GM19239 (cell line): ENCODE measurements at regions not wholly inside any gene's neighbourhood (a gene's known extent, or its start where the extent isn't known, plus 50 kb on each side); places are given as distances from the start of the nearest gene placed in this dataset.

Experiments
- DNase-seq: peaks from one replicate; pipeline ENCODE4 v3.0.0; 2011; ENCODE audit warnings: low spot score; ENCODE audit not compliant: insufficient read length
- FAIRE-seq: peaks from 2 replicates; lab custom pipeline; 2011; peaks lifted over from hg19 to GRCh38; lab: Jason Lieb, UNC

DNA sequence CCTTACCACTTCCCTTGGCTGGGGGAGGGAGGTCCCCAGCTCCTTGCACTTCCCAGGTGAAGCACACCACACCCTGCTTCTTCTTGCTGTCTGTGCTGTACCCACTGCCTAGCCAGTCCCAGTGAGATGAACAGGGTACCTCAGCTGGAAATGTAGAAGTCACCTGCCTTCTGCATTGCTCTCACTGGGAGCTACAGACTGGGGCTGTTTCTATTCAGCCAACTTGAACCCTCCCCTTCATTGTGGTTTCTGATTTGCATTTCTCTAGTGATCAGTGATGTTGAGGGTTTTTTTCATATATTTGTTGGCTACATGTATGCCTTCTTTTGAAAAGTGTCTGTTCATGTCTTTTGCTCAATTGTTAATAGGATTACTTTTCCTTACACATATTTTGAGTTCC is 222.8 kb downstream of the DDX3Y start:
- FAIRE-seq = peak; percentile 87
- DNase-seq = no peak

GRCh38 chrY:13149148-13149547 is 244.5 kb downstream of the DDX3Y start:
- peak; percentile 89 for FAIRE-seq

DNA sequence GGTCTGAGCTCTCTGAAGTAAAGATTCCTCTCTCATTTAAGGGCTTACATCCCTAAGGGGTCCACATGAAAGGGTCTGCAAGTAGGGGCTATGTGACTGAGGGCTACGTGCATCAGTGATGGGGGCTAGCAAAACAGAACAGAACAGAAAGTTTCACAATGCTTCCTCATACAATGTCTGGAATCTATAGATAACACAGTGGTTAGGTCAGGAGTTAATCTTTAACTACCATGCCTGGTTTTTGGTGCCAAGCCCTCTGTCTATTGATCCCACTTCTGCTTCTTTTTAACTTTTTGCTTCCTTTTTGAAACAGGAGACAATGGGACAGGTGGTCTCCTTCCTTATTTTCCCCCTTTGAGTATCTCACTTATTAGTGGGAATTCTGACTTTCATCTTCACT is 263.0 kb downstream of the DDX3Y start:
- FAIRE-seq (peak; percentile 88), DNase-seq (no peak)

More at GRCh38 chrY:13149148-13149547, 244.5 kb downstream of the DDX3Y start:
- DNase-seq = no peak

DNA sequence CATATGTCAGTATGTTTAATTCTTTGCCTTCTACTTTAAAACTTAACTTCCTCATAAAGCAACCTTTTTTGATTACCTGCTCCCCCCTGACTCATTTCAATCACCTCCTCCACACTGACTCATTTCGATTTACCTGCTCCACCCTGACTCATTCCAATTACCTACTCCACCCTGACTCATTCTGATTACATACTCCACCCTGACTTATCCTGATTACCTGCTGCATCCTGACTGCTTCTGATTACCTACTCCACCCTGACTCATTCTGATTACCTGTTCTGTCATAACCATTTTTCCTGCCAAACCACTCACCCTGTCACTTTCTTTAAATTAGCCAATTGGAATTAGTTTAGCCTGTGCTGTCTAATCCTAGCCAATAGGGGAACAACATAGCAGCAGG is 263.6 kb downstream of the DDX3Y start:
- no peak for DNase-seq
- FAIRE-seq = peak; percentile 8
